Suppressor macrophage treated with lipopolysaccharide for 1 hour (primary cell): ENCODE measurements at regions not wholly inside any gene's neighbourhood (a gene's known extent, or its start where the extent isn't known, plus 50 kb on each side); places are given as distances from the start of the nearest gene placed in this dataset.
"Not testable (repeated sequence)": the region's sequence is repeated elsewhere in the genome, so short reads cannot be mapped to it uniquely, and the experiment has no call there.

ENCODE experiments used
- DNase-seq, 3 donors: peaks; one replicate each; pipeline ENCODE4 v3.0.0-alpha.2; 2020 to 2022

DNA sequence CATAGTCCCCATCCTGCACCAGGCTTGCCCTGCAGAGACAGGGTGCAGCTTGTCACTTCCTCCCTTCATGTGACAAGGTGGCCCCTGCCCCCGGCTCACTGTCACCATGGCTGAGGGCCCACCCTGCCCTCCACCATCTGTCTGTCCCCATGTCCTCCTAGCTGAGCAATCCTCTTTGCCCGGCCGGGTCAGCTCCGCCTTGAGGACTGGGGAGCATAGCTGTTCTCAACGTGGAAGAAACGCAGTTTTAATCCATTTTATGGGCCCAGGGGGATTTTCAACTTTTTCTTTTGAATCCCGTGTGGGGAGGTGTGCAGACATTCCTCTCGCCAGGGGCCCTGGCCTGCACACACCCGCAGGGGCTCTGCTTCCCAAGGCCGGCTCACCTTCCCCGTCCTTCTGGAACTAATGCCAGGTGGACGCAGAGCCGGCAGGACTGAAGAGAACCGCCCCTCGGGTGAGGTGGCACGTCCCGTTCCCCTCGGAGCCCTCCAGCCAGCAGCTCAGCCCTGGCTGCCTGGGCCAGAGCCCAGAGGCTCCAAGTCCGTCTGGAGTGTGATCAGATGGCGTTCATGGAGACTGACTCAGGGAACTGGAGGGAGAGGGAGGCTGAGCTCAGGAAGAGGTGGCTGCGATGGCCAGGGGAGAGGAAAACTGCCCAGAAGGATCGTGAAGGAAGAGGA is 1108.7 kb downstream of the BRD1 start:
- DNase-seq: no peak

- no peak for DNase-seq
Measured at GRCh38 chr22:48717883-48718817, 1109.5 kb downstream of the BRD1 start.

- DNase-seq: no peak
Measured at GRCh38 chr22:48717076-48717810, 1110.4 kb downstream of the BRD1 start.

DNA sequence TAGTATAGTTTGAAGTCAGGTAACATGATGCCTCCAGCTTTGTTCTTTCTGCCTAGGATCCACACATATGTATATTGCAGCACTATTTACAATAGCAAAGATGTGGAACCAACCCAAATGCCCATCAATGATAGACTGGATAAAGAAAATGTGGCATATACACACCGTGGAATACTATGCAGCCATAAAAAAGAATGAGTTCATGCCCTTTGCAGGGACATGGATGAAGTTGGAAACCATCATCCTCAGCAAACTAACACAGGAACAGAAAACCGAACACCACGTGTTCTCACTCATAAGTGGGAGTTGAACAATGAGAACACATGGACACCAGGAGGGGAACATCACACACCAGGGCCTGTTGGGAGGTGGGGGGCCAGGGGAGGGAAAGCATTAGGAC is 1111.5 kb downstream of the BRD1 start:
- not testable (repeated sequence) for DNase-seq

- no peak for DNase-seq
Measured at GRCh38 chr22:48715511-48715910, 1112.2 kb downstream of the BRD1 start.

- DNase-seq: no peak
Measured at GRCh38 chr22:48714231-48714630, 1113.4 kb downstream of the BRD1 start.

GRCh38 chr22:48713272-48714205 is 1114.1 kb downstream of the BRD1 start:
- no peak for DNase-seq

- no peak for DNase-seq
Measured at GRCh38 chr22:48712558-48713271, 1115.0 kb downstream of the BRD1 start.

- DNase-seq: no peak
Measured at GRCh38 chr22:48711669-48712068, 1116.0 kb downstream of the BRD1 start.

DNA sequence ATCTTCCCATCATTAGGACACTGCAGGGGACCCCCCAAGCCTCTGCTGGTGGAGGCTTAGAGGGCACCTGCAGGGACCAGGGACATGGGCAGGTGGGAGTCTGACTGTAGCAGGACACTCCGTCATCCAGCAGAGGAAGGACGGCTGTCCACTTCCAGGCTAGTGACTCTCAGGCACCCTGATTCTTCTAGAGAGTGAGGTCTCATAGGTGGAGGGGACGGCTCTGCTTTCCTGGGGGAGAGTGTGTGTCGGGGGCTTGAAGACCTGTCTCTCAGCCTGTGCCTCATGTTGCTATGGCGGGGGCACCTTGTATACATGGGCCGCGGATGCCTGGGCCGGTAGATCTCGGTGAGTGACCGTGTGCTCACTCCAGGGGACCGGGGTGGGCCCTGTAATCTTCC is 1116.6 kb downstream of the BRD1 start:
- no peak for DNase-seq

DNA sequence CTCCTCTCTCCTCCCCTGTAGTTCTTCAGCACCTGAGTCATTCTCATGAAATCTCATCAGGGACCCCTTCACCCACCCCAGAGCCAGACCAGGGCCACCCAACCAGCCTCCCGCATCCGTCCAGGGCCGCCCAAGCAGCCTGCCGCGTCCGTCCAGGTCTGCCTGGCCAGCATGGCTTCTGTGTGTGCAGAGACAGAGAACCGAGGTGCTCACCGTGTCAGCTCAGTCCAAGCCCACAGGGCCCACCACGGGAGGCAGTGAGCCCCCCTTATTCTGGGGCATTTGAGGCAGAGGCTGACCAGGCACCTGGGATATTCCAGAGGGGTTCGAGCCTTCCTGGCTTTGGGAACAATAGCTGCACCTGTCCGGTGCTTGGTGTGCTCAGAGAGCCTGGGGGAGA is 1117.3 kb downstream of the BRD1 start:
- no peak for DNase-seq

GRCh38 chr22:48709976-48710375 is 1117.7 kb downstream of the BRD1 start:
- DNase-seq: no peak

GRCh38 chr22:48709453-48709852 is 1118.2 kb downstream of the BRD1 start:
- DNase-seq: no peak

DNA sequence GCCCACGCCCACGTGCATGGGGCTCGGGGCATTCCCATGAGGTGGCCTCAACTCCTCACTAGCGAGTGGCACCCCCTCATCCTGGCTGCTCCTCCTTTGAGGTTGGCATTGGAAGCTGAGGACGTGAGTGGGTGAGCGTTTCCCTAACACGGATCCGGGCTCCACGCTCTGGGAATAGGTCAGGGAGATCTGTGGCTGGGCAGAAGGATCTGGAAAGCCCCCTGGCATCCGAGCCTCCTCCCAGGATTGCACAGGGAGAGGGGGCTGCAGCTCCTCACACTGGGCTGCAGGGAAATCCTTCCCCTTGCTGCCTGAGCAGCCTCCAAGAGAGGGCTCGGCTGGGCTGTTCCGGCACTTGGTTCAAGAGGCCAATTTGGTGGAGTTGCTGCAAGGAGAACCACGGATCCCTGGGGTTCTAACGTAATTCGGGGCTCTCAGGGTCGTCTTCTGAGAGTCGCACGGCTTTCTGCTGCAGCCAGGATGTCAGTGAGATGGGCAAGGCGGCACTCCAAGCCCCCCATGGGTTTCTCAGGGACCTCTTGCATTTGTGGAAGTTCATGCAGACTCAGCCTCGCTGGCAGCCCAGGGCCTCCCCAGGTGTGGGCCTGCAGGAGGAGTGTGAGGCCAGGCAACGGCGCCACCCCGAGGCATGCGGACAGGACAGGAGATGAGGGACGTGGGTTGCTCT is 1119.0 kb downstream of the BRD1 start:
- no peak for DNase-seq

DNA sequence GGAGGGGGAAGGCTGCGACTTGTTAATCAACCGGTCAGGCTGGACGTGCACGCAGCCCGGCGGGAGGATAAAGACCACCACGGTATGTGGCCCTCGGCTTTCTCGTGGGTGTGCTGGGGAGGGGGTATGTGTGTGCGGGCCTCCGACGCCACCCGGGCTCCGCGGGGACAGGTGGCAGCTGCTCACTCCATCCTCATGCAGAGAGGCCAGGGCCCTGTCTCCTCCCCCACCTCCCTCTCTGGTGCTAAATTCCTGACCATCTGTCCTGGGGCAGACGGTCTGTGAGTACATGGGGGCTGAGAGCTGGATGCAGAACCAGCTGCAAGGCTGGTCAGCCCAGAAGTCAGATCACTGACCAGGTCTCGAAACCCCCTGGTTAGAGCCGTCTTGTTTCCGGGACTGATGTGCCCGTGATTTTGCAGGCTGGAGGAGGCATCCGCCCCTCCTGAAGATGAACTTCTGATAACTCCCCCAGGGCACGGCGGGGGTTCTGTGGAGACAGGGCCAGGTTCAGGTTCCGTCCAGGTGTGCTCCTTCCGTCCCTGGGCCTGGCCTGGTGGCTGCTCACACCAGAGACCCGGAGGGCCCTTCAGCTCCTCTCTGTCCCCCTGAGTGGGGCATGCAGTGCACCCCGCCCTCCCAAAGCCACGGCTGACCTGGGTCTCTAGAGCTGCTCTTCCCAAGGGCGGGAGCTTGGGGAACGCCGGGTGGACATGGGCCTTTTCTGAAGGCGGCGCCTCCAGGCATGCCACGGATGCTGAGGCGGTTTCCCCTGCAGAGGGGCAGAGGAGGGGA is 1119.7 kb downstream of the BRD1 start:
- DNase-seq: no peak

DNA sequence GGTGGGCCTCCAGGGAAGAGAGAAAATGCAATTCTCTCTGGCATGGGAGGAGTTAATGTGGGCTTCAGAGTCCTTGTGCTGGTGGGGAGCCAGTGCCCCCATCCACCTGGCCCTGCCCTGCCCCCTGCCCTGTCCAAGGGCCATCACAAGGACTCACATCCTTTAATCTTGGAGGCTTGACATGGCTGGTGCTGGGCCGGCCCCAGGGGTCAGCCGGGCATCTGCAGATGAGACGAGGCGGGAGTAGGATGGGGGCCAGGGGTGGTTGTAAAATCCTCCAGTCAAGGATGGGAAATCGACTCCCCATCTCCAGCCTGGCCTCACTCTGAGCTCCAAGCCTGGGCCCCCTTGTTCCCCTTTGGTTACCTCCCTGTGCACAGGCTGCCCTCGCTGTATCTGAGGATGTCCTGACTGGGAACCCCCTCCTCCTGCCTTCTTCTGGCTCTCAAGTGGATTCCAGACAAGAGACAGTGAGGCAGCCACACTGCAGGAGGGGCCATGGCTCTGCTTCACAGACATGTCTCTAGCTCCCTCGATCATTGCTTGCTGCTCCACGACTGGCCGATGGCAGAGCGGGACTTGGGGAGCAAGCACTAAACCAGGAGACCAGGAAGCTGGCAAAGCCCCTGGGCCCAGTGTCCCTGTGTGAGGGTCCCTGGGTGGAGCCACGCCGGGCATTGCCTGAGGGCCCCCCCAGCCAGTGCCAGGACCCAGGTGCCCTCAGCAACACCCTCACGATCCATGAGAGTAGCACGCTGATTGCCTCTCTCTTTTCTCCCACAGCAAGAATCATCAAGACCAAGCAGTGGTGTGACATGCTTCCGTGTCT is 1120.5 kb downstream of the BRD1 start:
- DNase-seq: no peak

GRCh38 chr22:48705917-48706605 is 1121.6 kb downstream of the BRD1 start:
- no peak for DNase-seq

- DNase-seq: no peak
Measured at GRCh38 chr22:48705159-48705916, 1122.3 kb downstream of the BRD1 start.
